Stimulated activated CD4-positive, alpha-beta T cell treated with anti-CD3 and anti-CD28 coated beads, Interleukin-4, amount 100 ng/mL, for 24 hours (primary cell): ENCODE measurements at regions not wholly inside any gene's neighbourhood (a gene's known extent, or its start where the extent isn't known, plus 50 kb on each side); places are given as distances from the start of the nearest gene placed in this dataset.
"Not testable (repeated sequence)": the region's sequence is repeated elsewhere in the genome, so short reads cannot be mapped to it uniquely, and the experiment has no call there.

Source experiments
- DNase-seq: peaks from one replicate; pipeline ENCODE4 v3.0.0-alpha.2; 2020

DNA sequence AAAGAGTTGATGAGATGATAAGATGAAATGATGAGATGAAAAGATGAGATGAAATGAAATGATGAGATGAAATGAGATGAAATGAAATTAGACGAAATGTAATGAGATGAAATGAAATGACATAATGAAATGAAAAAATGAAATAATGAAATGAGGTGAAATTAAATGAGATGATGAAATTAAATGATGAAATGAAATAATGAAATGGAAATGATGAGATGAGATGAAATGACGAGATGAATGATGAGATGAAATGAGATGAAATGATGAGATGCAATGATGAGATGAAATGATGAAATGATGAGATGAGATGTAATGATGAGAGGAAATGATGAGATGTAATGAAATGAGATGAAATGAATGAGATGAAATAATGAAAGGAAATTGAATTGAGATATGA lies 339.3 kb upstream of the PLGLB1 start:
- not testable (repeated sequence) for DNase-seq

DNA sequence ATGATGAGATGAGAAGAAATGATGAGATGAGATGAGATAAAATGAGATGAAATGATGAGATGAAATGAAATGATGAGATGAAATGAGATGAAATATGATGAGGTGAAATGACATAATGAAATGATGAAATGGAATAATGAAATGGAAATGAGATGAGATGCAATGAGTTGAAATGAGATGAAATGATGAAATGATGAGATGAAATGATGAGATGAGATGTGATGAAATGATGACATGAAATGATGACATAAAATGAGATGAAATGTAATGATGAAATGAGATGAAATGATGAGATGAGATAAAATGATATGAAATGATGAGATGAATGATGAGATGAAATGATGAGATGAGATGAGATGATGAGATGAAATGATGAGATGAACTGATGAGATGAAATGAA lies 340.2 kb upstream of the PLGLB1 start:
- DNase-seq = not testable (repeated sequence)

DNA sequence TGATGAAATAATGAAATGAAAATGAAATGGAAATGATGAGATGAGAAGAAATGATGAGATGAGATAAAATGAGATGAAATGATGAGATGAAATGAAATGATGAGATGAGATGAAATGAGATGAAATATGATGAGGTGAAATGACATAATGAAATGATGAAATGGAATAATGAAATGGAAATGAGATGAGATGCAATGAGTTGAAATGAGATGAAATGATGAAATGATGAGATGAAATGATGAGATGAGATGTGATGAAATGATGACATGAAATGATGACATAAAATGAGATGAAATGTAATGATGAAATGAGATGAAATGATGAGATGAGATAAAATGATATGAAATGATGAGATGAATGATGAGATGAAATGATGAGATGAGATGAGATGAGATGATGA lies 342.7 kb upstream of the PLGLB1 start:
- not testable (repeated sequence) for DNase-seq

DNA sequence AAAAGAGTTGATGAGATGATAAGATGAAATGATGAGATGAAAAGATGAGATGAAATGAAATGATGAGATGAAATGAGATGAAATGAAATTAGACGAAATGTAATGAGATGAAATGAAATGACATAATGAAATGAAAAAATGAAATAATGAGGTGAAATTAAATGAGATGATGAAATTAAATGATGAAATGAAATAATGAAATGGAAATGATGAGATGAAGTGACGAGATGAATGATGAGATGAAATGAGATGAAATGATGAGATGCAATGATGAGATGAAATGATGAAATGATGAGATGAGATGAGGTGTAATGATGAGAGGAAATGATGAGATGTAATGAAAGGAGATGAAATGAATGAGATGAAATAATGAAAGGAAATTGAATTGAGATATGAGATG lies 343.4 kb upstream of the PLGLB1 start:
- not testable (repeated sequence) for DNase-seq

DNA sequence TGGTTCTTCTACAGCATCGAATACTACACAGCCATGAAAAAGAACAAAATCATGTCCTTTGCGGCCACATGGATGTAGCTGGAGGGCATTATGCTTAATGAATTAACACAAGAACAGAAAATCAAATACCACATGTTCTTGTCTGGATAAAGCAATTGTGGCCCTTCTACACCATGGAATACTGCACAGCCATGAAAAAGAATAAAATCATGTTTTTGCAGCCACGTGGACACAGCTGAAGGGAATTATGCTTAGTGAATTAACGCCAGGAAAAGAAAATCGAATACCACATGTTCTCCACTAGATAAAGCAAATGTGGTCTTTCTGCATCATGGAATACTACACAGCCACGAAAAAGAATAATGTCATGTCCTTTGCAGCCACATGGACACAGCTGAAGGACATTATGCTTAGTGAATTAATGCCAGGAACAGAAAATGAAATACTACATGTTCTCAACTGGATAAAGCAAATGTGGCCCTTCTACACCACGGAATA lies 361.8 kb upstream of the PLGLB2 start:
- not testable (repeated sequence) for DNase-seq

DNA sequence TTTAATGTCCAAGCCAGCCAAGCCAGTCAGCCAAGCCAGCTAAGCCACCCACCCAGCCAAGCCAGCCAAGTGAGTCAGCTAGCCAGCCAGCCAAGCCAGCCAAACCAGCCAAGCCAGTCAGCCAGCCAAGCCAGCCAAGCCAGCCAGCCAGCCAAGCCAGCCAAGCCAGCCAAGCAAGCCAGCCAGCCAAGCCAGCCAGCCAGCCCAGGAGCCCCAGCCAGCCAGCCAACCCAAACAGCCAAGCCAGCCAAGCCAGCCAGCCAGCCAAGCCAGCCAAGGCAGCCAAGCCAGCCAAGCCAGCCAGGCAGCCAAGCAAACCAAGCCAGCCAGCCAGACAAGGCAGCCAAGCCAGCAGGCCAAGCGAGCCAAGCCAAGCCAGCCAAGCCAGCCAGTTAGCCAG lies 352.1 kb upstream of the PLGLB2 start:
- DNase-seq = not testable (repeated sequence)

DNA sequence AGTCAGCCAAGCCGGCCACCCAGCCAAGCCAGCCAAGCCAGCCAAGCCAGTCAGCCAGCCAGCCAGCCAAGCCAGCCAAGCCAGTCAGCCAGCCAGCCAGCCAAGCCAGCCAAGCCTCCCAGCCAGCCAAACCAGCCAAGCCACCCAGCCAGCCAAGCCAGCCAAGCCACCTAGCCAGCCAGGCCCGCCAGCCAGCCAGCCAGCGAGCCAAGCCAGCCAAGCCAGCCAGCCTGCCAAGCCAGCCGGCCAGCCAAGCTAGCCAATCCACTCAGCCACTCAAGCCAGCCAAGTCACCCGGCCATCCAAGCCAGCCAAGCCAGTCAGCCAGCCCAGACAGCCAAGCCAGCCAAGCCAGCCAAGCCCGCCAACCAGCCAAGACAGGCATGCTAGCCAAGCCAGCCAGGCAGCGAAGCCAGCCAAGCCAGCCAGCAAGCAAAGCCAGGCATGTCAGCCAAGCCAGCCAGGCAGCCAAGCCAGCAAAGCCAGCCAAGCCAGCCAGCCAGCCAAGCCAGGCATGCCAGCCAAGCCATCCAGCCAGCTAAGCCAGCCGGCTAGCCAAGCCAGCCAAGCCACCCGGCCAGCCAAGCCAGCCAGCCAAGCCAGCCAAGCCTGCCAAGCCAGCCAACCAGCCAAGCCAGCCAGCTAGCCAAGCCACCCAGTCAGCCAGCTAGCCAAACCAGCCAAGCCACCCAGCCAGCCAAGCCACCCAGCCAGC lies 351.2 kb upstream of the PLGLB2 start:
- not testable (repeated sequence) for DNase-seq

DNA sequence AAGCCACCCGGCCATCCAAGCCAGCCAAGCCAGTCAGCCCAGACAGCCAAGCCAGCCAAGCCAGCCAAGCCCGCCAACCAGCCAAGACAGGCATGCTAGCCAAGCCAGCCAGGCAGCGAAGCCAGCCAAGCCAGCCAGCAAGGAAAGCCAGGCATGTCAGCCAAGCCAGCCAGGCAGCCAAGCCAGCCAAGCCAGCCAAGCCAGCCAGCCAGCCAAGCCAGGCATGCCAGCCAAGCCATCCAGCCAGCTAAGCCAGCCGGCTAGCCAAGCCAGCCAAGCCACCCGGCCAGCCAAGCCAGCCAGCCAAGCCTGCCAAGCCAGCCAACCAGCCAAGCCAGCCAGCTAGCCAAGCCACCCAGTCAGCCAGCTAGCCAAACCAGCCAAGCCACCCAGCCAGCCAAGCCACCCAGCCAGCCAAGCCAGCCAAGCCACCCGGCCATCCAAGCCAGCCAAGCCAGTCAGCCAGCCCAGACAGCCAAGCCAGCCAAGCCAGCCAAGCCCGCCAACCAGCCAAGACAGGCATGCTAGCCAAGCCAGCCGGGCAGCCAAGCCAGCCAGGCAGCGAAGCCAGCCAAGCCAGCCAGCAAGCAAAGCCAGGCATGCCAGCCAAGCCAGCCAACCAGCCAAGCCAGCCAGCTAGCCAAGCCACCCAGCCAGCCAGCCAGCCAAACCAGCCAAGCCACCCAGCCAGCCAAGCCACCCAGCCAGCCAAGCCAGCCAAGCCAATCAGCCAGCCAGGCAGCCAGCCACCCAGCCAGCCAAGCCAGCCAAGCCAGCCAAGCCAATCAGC lies 350.4 kb upstream of the PLGLB2 start:
- DNase-seq = not testable (repeated sequence)

DNA sequence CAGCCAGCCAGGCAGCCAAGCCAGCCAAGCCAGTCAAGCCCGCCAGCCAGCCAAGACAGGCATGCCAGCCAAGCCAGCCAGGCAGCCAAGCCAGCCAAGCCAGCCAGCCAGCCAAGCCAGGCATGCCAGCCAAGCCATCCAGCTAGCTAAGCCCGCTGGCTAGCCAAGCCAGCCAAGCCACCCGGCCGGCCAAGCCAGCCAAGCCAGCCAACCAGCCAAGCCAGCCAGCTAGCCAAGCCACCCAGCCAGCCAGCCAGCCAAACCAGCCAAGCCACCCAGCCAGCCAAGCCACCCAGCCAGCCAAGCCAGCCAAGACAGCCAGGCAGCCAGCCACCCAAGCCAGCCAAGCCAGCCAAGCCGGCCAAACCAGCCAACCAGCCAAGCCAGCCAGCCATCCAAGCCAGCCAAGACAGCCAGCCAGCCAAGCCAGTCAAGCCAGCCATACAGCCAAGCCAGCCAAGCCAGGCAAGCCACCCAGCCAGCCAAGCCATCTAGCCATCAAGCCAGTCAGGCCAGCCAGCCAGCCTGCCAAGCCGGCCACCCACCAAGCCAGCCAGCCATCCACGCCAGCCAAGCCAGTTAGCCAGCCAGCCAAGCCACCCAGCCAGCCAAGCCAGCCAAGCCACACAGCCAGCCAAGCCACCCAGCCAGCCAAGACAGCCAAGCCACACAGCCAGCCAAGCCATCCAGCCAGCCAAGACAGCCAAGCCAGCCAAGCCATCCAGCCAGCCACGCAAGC lies 349.2 kb upstream of the PLGLB2 start:
- DNase-seq = not testable (repeated sequence)

DNA sequence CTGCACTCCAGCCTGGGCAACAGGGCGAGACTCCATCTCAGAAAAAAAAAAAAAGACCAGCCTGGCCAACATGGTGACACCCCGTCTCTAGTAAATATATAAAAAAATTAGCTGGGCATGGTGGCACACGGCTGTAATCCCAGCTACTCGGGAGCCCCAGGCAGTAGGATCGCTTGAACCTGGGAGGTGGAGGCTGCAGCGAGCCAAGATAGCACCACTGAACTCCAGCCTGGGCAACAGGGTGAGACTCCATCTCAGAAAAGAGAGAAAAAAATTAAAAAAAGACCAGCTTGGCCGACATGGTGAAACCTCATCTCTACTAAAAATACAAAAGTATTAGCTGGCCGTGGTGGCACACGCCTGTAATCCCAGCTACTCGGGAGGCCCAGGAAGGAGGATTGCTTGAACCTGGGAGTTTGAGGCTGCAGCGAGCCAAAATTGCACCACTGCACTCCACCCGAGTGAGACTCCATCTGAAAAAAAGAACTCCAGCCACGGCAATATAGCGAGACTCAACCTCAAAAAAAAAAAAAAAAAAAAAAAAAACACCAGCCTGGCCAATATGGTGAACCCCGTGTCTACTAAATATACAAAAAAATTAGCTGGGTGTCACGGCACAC lies 346.1 kb upstream of the PLGLB2 start:
- DNase-seq = no peak

DNA sequence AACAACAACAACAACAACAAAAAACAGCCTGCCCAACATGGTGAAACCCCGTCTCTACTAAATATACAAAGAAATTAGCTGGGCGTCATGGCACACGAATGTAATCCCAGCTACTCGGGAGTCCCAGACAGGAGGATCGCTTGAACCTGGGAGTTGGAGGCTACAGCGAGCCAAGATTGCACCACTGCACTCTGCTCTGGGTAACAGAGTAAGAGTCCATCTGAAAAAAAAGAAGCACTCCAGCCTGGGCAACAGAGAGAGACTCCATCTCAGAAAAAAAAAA lies 344.1 kb upstream of the PLGLB2 start:
- no peak for DNase-seq

DNA sequence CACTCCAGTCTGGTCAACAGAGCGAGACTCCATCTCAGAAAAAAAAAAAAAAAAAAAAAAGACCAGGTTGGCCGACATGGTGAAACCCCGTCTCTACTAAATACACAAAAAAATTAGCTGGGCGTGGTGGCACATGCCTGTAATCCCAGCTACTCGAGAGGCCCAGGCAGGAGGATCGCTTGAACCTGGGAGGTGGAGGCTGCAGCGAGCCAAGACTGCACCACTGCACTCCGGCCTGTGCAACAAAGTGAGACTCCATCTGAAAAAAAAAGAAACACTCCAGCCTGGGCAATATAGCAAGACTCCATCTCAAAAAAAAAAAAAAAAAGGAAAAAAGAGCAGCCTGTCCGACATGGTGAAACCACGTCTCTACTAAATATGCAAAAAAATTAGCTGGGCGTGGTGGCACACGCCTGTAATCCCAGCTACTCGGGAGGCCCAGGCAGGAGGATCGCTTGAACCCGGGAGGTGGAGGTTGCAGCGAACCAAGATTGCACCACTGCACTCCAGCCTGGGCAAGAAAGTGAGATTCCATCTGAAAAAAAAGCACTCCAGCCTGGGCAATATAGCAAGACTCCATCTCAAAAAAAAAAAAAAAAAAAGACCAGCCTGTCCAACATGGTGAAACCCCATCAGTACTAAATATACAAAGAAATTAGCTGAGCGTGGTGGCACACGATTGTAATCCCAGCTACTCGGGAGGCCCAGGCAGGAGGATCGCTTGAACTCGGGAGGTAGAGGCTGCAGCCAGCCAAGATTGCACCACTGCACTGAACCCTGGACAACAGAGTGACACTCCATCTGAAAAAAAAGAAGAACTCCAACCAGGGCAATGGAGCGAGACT lies 343.3 kb upstream of the PLGLB2 start:
- DNase-seq = not testable (repeated sequence)

DNA sequence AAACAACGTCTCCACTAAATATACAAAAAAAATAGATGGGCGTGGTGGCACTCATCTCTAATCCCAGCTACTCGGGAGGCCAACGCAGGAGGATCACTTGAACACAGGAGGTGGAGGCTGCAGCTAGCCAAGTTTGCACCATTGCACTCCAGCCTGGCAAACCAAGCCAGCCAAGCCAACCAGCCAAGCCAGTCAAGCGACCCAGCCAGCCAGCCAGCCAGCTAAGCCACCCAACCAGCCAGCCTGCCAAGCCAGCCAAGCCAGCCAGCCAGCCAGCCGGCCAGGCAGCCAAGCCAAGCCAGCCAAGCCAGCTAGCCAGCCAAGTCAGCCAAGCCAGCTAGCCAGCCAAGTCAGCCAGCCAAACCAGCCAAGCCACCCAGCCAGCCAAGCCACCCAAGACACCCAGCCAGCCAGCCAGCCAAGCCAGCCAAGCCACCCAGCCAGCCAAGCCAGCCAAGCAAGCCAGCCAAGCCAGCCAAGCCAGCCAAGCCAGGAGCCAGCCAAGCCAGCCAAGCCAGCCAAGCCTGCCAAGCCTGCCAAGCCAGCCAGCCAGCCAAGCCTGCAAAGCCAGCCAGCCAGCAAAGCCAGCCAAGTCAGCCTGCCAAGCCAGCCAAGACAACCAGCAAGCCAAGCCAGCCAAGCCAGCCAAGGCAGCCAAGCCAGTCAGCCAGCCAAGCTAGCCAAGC lies 342.2 kb upstream of the PLGLB2 start:
- not testable (repeated sequence) for DNase-seq

DNA sequence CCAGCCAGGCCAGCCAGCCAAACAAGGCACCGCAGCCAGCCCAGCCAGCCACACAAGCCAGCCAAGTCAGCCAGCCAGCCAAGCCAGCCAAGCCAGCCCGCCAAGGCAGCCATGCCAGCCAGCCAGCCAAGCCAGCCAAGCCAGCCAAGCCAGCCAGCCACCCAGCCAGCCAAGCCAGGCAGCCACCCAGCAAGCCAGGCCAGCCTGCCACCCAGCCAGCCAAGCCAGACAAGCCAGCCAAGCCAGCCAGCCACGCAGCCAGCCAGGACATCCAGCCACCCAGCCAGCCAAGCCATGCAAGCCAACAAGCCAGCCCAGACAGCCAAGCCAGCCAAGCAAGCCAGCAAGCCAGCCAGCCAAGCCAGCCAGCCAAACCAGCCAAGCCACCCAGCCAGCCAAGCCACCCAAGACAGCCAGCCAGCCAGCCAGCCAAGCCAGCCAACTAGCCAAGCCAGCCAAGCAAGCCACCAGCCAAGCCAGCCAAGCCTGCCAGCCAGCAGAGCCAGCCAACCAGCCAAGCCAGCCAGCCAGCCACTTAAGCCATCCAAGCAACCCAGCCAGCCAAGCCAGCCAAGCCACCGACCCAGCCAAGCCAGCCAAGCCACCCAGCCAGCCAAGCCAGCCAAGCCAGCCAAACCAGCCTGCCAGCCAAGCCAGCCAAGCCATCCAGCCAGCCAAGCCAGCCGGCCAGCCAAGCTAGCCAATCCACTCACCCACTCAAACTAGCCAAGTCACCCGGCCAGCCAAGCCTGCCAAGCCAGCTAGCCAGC lies 341.3 kb upstream of the PLGLB2 start:
- DNase-seq = not testable (repeated sequence)

DNA sequence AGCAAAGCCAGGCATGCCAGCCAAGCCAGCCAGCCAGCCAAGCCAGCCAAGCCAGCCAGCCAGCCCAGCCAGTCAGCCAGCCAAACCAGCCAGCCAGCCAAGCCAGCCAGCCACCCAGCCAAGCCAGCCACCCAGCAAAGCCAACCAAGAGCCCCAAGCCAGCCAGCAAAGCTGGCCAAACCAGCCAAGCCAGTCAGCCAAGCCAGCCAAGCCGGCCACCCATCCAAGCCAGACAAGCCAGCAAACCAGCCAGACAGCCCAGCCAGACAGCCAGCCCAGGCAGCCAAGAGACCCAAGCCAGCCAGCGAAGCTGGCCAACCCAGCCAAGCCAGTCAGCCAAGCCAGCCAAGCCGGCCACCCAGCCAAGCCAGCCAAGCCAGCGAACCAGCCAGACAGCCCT lies 338.3 kb upstream of the PLGLB2 start:
- not testable (repeated sequence) for DNase-seq

DNA sequence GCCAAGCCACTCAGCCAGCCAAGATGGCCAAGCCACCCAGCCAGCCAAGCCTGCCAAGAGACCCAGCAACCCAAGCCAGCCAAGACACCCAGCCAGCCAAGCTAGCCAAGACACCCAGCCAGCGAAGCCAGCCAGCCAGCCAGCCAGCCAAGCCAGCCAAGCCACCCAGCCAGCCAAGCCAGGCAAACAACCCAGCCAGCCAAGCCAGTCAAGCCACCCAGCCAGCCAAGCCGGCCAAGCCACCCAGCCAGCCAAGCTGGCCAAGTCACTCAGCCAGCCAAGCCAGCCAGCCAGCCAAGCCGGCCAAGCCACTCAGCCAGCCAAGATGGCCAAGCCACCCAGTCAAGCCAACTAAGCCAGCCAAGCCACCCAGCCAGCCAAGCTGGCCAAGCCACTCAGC lies 337.5 kb upstream of the PLGLB2 start:
- DNase-seq = not testable (repeated sequence)

DNA sequence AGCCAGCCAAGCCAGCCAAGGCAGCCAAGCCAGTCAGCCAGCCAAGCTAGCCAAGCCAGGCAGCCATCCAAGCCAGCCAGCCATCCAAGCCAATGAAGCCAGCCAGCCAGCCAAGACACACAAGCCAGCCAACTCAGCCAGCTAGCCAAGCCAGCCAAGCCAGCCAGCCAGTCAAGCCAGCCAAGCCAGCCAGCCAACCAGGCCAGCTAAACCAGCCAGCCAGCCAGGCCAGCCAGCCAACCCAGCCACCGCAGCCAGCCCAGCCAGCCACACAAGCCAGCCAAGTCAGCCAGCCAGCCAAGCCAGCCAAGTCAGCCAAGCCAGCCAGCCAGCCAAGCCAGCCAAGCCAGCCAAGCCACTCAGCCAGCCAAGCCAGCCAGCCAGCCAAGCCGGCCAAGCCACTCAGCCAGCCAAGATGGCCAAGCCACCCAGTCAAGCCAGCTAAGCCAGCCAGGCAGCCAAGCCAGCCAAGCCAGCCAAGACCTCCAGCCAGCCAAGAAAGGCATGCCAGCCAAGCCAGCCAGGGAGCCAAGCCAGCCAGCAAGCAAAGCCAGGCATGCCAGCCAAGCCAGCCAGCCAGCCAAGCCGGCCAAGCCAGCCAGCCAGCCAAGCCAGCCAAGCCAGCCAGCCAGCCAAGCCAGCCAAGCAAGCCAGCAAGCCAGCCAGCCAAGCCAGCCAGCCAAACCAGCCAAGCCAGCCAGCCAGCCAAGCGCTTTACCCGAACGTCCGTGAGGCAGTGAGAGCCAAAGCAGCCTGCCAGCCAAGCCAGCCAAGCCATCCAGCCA lies 335.7 kb upstream of the PLGLB2 start:
- not testable (repeated sequence) for DNase-seq

DNA sequence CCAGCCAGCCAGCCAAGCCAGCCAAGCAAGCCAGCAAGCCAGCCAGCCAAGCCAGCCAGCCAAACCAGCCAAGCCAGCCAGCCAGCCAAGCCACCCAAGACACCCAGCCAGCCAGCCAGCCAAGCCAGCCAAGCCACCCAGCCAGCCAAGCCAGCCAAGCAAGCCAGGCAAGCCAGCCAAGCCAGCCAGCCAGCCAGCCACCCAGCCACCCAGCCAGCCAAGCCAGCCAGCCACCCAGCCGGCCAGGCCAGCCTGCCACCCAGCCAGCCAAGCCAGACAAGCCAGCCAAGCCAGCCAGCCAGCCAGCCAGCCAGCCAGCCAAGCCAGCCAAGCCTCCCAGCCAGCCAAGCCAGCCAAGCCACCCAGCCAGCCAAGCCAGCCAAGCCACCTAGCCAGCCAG lies 333.6 kb upstream of the PLGLB2 start:
- DNase-seq = not testable (repeated sequence)

DNA sequence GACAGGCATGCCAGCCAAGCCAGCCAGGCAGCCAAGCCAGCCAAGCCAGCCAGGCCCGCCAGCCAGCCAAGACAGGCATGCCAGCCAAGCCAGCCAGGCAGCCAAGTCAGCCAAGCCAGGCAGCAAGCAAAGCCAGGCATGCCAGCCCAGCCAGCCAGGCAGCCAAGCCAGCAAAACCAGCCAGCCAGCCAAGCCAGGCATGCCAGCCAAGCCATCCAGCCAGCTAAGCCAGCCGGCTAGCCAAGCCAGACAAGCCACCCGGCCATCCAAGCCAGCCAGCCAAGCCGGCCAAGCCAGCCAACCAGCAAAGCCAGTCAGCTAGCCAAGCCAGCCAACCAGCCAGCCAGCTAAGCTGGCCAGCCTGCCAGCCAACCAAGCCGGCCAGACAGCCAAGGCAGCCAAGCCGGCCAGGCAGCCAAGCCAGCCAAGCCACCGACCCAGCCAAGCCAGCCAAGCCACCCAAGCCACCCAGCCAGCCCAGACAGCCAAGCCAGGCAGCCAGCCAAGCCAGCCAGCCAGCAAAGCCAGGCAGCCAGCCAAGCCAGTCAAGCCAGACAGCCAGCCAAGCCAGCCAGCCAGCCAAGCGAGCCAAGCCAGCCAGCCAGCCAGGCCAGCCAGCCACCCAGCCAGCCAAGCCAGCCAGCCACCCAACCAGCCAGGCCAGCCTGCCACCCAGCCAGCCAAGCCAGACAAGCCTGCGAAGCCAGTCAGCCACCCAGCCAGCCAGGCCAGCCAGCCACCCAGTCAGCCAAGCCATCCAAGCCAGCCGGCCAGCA lies 332.9 kb upstream of the PLGLB2 start:
- not testable (repeated sequence) for DNase-seq
